Trophoblast cell (in vitro differentiated cells and primary cell): ENCODE measurements at regions not wholly inside any gene's neighbourhood (a gene's known extent, or its start where the extent isn't known, plus 50 kb on each side); places are given as distances from the start of the nearest gene placed in this dataset.

Experiments
- DNase-seq, 2 donors: peaks; one replicate each; pipeline ENCODE4 v3.0.0-alpha.2; 2016
- H2AFZ ChIP-seq: 2 replicates; pipeline ENCODE4 v1.6.1; 2013; ENCODE audit warnings: low read length, moderate library complexity, mild to moderate bottlenecking; ENCODE audit not compliant: insufficient read depth, poor library complexity
- H2AK5ac ChIP-seq: 2 replicates; pipeline ENCODE4 v1.6.1; 2013; ENCODE audit warnings: mild to moderate bottlenecking, low read length
- H2BK120ac ChIP-seq: 2 replicates; pipeline ENCODE4 v1.6.1; 2013; ENCODE audit warnings: low read length, mild to moderate bottlenecking, moderate library complexity; ENCODE audit not compliant: insufficient read depth, poor library complexity
- H2BK12ac ChIP-seq: 2 replicates; pipeline ENCODE4 v1.6.1; 2013; ENCODE audit warnings: mild to moderate bottlenecking, low read length, moderate library complexity
- H2BK5ac ChIP-seq: 2 replicates; pipeline ENCODE4 v1.6.1; 2013; ENCODE audit warnings: low read length, low read depth, moderate library complexity, mild to moderate bottlenecking; ENCODE audit not compliant: poor library complexity
- H3K14ac ChIP-seq: 2 replicates; pipeline ENCODE4 v1.6.1; 2013; ENCODE audit warnings: mild to moderate bottlenecking, low read length
- H3K18ac ChIP-seq: 2 replicates; pipeline ENCODE4 v1.6.1; 2013; ENCODE audit warnings: mild to moderate bottlenecking, low read length
- H3K23ac ChIP-seq: 2 replicates; pipeline ENCODE4 v1.6.1; 2013; ENCODE audit warnings: low read length
- H3K27ac ChIP-seq: 2 replicates; pipeline ENCODE4 v1.5.1; 2013; ENCODE audit warnings: low read depth, mild to moderate bottlenecking, inconsistent platforms, low read length, moderate library complexity
- H3K27me3 ChIP-seq: 2 replicates; pipeline ENCODE4 v1.6.1; 2013; ENCODE audit warnings: inconsistent platforms, mild to moderate bottlenecking, low read length, moderate library complexity; ENCODE audit not compliant: insufficient read depth
- H3K36me3 ChIP-seq, 2 experiments: 1 replicate in 1 of 2; 2 replicates in 1 of 2; pipeline ENCODE4 v1.6.1; 2013; ENCODE audit warnings: low read length in 2 of 2, mild to moderate bottlenecking in 2 of 2, moderate library complexity in 1 of 2; ENCODE audit not compliant: insufficient read depth in 2 of 2, control insufficient read depth in 1 of 2
- H3K4ac ChIP-seq: 2 replicates; pipeline ENCODE4 v1.6.1; 2013; ENCODE audit warnings: low read depth, mild to moderate bottlenecking, low read length, moderate library complexity
- H3K4me1 ChIP-seq, 2 experiments: 1 replicate in 1 of 2; 2 replicates in 1 of 2; pipeline ENCODE4 v1.6.1; 2013; ENCODE audit warnings: low read length in 2 of 2, mild to moderate bottlenecking in 2 of 2, moderate library complexity in 1 of 2; ENCODE audit not compliant: insufficient read depth in 2 of 2, control insufficient read depth in 1 of 2
- H3K4me2 ChIP-seq: 2 replicates; pipeline ENCODE4 v1.6.1; 2013; ENCODE audit warnings: inconsistent platforms, mild to moderate bottlenecking, low read length, moderate library complexity
- H3K4me3 ChIP-seq: 2 replicates; pipeline ENCODE4 v1.5.1; 2013; ENCODE audit warnings: mild to moderate bottlenecking, low read depth, low read length, inconsistent platforms
- H3K79me1 ChIP-seq: one replicate; pipeline ENCODE4 v1.6.1; 2013; ENCODE audit warnings: low read length
- H3K79me2 ChIP-seq: 2 replicates; pipeline ENCODE4 v1.6.1; 2013; ENCODE audit warnings: low read length, mild to moderate bottlenecking; ENCODE audit not compliant: control insufficient read depth, insufficient read depth, poor library complexity
- H3K9ac ChIP-seq: 2 replicates; pipeline ENCODE4 v1.6.1; 2013; ENCODE audit warnings: mild to moderate bottlenecking, low read length
- H3K9me3 ChIP-seq: 2 replicates; pipeline ENCODE4 v1.6.1; 2013; ENCODE audit warnings: low read depth, mild to moderate bottlenecking, control low read depth, inconsistent platforms, low read length; ENCODE audit not compliant: insufficient read depth
- H4K12ac ChIP-seq: 2 replicates; pipeline ENCODE4 v1.6.1; 2013; ENCODE audit warnings: low read depth, mild to moderate bottlenecking, low read length, moderate library complexity
- H4K8ac ChIP-seq: 2 replicates; pipeline ENCODE4 v1.6.1; 2013; ENCODE audit warnings: low read depth, mild to moderate bottlenecking, low read length, moderate library complexity
- H4K91ac ChIP-seq: one replicate; pipeline ENCODE4 v1.6.1; 2013; ENCODE audit warnings: low read depth, mild to moderate bottlenecking, low read length, moderate library complexity
- WGBS: extraction: QIAGEN DNeasy Blood & Tissue Kit; methylation state at CpG from one replicate; pipeline ENCODE4 v1.1.7; 2013; ENCODE audit warnings: missing lambda C conversion rate; ENCODE audit not compliant: insufficient read length, insufficient coverage; ENCODE audit errors: extremely low coverage; 5-methylcytosine and 5-hydroxymethylcytosine counted together

DNA sequence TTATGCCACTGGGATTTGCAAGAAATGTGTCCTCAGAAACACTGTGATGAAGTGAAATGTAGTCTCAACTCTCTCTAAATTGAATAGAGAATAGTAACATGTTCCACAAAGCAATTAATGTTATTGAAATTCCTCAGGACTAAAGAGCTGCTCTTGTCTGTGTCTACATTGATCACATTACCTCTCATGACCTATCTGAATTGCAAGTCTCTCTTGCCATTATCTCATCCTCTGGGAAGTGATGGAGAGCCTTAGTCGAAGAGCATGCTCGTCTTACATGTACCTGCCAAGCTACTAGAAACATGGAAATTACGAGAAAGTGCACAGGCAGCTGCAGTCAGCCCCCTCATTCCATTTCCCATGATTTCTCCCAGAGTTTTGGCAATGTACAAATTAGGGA lies 561.1 kb upstream of the ZNF804A start:
- Histone ChIP-seq H3K4me1 (no peaks in the 10 kb centered on the region), H3K79me1 (no peaks in the 10 kb centered on the region), H3K4me2 (no peak overlapping the region), H4K8ac (no peak overlapping the region), H3K4ac (no peak overlapping the region), H3K23ac (no peak overlapping the region), H2BK5ac (no peak overlapping the region), H3K18ac (no peak overlapping the region), H3K9me3 (no peaks in the 10 kb centered on the region), H2BK120ac (no peak overlapping the region), H3K9ac (no peak overlapping the region), H3K14ac (no peak overlapping the region), H2AK5ac (no peak overlapping the region), H4K12ac (no peak overlapping the region), H2BK12ac (no peak overlapping the region), H3K4me3 (no peak overlapping the region), H3K27me3 (no peaks in the 10 kb centered on the region), H3K27ac (no peak overlapping the region), H4K91ac (no peak overlapping the region), H3K79me2 (no peaks in the 10 kb centered on the region), H3K36me3 (no peaks in the 10 kb centered on the region), H2AFZ (no peak overlapping the region)
- DNase-seq: no peak
- no CpG with 5 or more reads among the region's 3 CpGs for WGBS

DNA sequence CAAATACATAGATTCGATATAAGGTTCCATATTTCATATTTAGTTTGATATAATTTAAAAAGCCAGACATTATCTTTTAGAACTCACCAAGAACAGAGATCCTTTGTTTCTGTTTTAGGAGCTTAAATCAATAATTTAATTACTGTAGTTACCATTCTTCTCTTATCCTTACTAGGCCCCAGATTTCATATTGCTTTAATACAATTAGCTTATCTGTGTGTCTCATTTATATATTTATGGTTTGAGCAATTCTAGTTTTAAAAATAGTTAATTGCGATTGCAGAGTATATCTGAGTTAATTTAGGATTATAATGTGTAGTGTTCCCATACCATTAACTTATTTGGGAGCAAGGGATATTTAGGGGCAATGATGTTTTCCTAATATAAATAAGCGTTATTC lies 558.8 kb upstream of the ZNF804A start:
- Histone ChIP-seq H3K79me1 (no peaks in the 10 kb centered on the region), H3K4me2 (no peak overlapping the region), H2BK120ac (no peak overlapping the region), H2AFZ (no peak overlapping the region), H3K36me3 (no peaks in the 10 kb centered on the region), H3K27ac (no peak overlapping the region), H2BK12ac (no peak overlapping the region), H3K23ac (no peak overlapping the region), H3K4ac (no peak overlapping the region), H3K4me1 (no peaks in the 10 kb centered on the region), H3K18ac (no peak overlapping the region), H3K79me2 (no peaks in the 10 kb centered on the region), H2AK5ac (no peak overlapping the region), H4K12ac (no peak overlapping the region), H3K14ac (no peak overlapping the region), H4K8ac (no peak overlapping the region), H3K9ac (no peak overlapping the region), H2BK5ac (no peak overlapping the region), H4K91ac (no peak overlapping the region), H3K9me3 (no peaks in the 10 kb centered on the region), H3K27me3 (no peaks in the 10 kb centered on the region), H3K4me3 (no peak overlapping the region)
- no peak for DNase-seq
- no CpG with 5 or more reads among the region's 3 CpGs for WGBS

DNA sequence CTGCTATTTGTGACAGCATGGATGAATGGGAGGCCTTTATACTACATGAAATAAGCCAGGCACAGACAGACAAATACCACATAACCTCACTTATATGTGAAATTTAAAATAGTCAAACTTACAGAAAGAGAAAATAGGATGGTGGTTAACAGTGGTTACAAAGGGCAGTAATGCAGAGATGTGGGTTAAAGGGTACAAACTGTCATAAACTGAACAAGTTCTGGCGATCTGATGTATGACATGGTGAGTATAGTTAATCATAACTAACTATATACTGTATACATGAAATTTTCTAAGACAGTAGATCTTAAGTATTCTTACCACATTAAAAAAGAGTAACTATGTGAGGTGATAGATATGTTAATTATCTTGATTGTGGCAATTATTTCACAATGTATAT lies 558.1 kb upstream of the ZNF804A start:
- Histone ChIP-seq H3K27me3 (no peaks in the 10 kb centered on the region), H4K8ac (no peak overlapping the region), H4K91ac (no peak overlapping the region), H3K36me3 (no peaks in the 10 kb centered on the region), H3K18ac (no peak overlapping the region), H3K4me3 (no peak overlapping the region), H3K79me2 (no peaks in the 10 kb centered on the region), H2AFZ (no peak overlapping the region), H3K4ac (no peak overlapping the region), H4K12ac (no peak overlapping the region), H3K14ac (no peak overlapping the region), H3K4me1 (no peaks in the 10 kb centered on the region), H3K27ac (no peak overlapping the region), H2AK5ac (no peak overlapping the region), H3K79me1 (no peaks in the 10 kb centered on the region), H2BK5ac (no peak overlapping the region), H3K9ac (no peak overlapping the region), H3K4me2 (no peak overlapping the region), H3K9me3 (no peaks in the 10 kb centered on the region), H2BK12ac (no peak overlapping the region), H2BK120ac (no peak overlapping the region), H3K23ac (no peak overlapping the region)
- WGBS: no CpG with 5 or more reads among the region's 1 CpG
- DNase-seq: no peak

- H3K18ac ChIP-seq: no peak overlapping the region
- no peak overlapping the region for H3K4ac ChIP-seq
- no CpG with 5 or more reads among the region's 3 CpGs for WGBS
- no peak overlapping the region for H4K12ac ChIP-seq
- H3K4me1 ChIP-seq: no peaks in the 10 kb centered on the region
- H3K14ac ChIP-seq: no peak overlapping the region
- H4K91ac ChIP-seq: no peak overlapping the region
- no peak overlapping the region for H3K27ac ChIP-seq
- H3K79me2 ChIP-seq: no peaks in the 10 kb centered on the region
- no peak overlapping the region for H2BK120ac ChIP-seq
- H3K27me3 ChIP-seq: no peaks in the 10 kb centered on the region
- no peak overlapping the region for H2BK12ac ChIP-seq
- no peak overlapping the region for H3K9ac ChIP-seq
- H3K9me3 ChIP-seq: no peaks in the 10 kb centered on the region
- no peaks in the 10 kb centered on the region for H3K79me1 ChIP-seq
- no peak overlapping the region for H2AK5ac ChIP-seq
- no peak overlapping the region for H4K8ac ChIP-seq
- DNase-seq: no peak
- H3K23ac ChIP-seq: no peak overlapping the region
- no peak overlapping the region for H2AFZ ChIP-seq
- H3K36me3 ChIP-seq: no peaks in the 10 kb centered on the region
- no peak overlapping the region for H3K4me2 ChIP-seq
- H3K4me3 ChIP-seq: no peak overlapping the region
- no peak overlapping the region for H2BK5ac ChIP-seq
Observed at GRCh38 chr2:184041077-184041476, 557.3 kb upstream of the ZNF804A start.
